ENCODE measurements at regions not wholly inside any gene's neighbourhood (a gene's known extent, or its start where the extent isn't known, plus 50 kb on each side); places are given as distances from the start of the nearest gene placed in this dataset.

- no peak overlapping the region for H3K27ac ChIP-seq (ENCODE audit: low read length)
- ATAC-seq (no peak), DNase-seq (no peak)
- H3K9me3 ChIP-seq (ENCODE audit: control insufficient read depth, insufficient read depth, low read length), result no peaks in the 10 kb centered on the region
- intact Hi-C loops (cut with micrococcal nuclease), result no loop called here
- no peaks in the 10 kb centered on the region for H3K4me1 ChIP-seq (ENCODE audit: control insufficient read depth, insufficient read depth, low read length)
- H3K4me3 ChIP-seq (ENCODE audit: low read length), result no peak overlapping the region
- no peak overlapping the region for H3K27ac Mint-ChIP-seq
- 80% methylated on average over 4 of the region's 4 CpGs for WGBS (ENCODE audit: insufficient coverage)
- no peaks in the 10 kb centered on the region for H3K27me3 Mint-ChIP-seq (ENCODE audit: low read depth in 2 of 2)
- H3K4me1 Mint-ChIP-seq, result no peaks in the 10 kb centered on the region
- peaks cover 5% of the 10 kb centered on the region for H3K36me3 Mint-ChIP-seq
- H3K27me3 ChIP-seq (ENCODE audit: control insufficient read depth, insufficient read depth, low read length), result no peaks in the 10 kb centered on the region
- TF ChIP-seq, protein P1, sequence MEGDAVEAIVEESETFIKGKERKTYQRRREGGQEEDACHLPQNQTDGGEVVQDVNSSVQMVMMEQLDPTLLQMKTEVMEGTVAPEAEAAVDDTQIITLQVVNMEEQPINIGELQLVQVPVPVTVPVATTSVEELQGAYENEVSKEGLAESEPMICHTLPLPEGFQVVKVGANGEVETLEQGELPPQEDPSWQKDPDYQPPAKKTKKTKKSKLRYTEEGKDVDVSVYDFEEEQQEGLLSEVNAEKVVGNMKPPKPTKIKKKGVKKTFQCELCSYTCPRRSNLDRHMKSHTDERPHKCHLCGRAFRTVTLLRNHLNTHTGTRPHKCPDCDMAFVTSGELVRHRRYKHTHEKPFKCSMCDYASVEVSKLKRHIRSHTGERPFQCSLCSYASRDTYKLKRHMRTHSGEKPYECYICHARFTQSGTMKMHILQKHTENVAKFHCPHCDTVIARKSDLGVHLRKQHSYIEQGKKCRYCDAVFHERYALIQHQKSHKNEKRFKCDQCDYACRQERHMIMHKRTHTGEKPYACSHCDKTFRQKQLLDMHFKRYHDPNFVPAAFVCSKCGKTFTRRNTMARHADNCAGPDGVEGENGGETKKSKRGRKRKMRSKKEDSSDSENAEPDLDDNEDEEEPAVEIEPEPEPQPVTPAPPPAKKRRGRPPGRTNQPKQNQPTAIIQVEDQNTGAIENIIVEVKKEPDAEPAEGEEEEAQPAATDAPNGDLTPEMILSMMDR (IDR thresholded peaks at IDR 0.05), result no peak
- H3K4me3 Mint-ChIP-seq, result no peak overlapping the region
- H3K36me3 ChIP-seq (ENCODE audit: control insufficient read depth, insufficient read depth, low read length), result no peaks in the 10 kb centered on the region
- H3K9me3 Mint-ChIP-seq, result peaks cover 12 to 17% of the 10 kb centered on the region in 2 donors
Observed at GRCh38 chr3:95197661-95198060, 1134.8 kb downstream of the NSUN3 start.

DNA sequence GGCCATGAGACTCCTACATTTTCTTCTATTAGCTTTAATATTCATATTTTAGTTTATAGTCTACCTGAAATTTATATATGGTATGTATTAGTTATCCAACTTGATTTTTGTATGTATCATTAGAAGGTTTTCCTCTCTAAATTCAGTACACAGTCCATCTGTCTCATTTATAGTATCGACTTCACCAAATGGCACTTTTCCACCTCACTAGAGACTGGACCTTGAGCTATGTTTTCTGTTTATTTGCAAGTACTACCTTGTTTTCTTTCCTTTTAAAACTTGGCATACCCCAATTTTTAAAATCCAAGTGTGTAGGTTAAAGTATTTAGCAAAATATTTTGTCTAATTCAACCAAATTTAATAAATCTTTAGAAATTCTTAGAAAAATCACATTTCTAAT is 1137.5 kb downstream of the NSUN3 start:
- H3K4me3 ChIP-seq (ENCODE audit: low read length), result no peak overlapping the region
- no peak overlapping the region for H3K27ac ChIP-seq (ENCODE audit: low read length)
- intact Hi-C loops (cut with micrococcal nuclease), result no loop called here
- TF ChIP-seq, protein P1 (IDR thresholded peaks at IDR 0.05), result no peak
- no peaks in the 10 kb centered on the region for H3K27me3 ChIP-seq (ENCODE audit: control insufficient read depth, insufficient read depth, low read length)
- peaks cover 16% of the 10 kb centered on the region for H3K9me3 ChIP-seq (ENCODE audit: control insufficient read depth, insufficient read depth, low read length)
- H3K36me3 Mint-ChIP-seq, result peaks cover 19% of the 10 kb centered on the region
- no peaks in the 10 kb centered on the region for H3K4me1 ChIP-seq (ENCODE audit: control insufficient read depth, insufficient read depth, low read length)
- no peaks in the 10 kb centered on the region for H3K27me3 Mint-ChIP-seq (ENCODE audit: low read depth in 2 of 2)
- DNase-seq (no peak), ATAC-seq (no peak)
- H3K36me3 ChIP-seq (ENCODE audit: control insufficient read depth, insufficient read depth, low read length), result no peaks in the 10 kb centered on the region
- H3K4me3 Mint-ChIP-seq, result no peak overlapping the region
- H3K27ac Mint-ChIP-seq, result no peak overlapping the region
- no peaks in the 10 kb centered on the region for H3K4me1 Mint-ChIP-seq
- peaks cover 17 to 33% of the 10 kb centered on the region in 2 donors for H3K9me3 Mint-ChIP-seq
- WGBS (ENCODE audit: insufficient coverage), result 100% methylated on average over 1 of the region's 1 CpG

DNA sequence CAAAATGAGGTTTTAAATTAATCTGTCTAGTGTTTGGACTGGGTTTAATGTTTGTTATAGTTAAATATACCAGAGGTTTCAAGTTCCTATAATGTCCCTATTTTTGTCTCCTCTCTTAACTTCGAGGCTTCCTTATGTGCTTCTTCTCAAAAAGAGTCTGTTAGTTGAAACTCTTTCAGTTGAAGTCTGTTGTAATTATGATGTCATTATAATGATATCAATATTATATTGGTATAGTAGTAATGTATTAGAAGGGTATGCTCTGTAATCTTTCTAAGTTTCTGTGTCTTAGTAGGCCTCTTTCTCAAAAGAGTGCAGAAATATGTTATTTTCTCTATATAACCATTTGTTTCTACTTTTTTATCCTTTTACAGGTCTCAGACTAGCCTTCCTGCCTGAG is 1148.0 kb downstream of the NSUN3 start:
- Histone ChIP-seq H3K27ac (ENCODE audit: low read length) (no peak overlapping the region), H3K4me1 (ENCODE audit: control insufficient read depth, insufficient read depth, low read length) (no peaks in the 10 kb centered on the region), H3K4me3 (ENCODE audit: low read length) (no peak overlapping the region), H3K27me3 (ENCODE audit: control insufficient read depth, insufficient read depth, low read length) (no peaks in the 10 kb centered on the region), H3K9me3 (ENCODE audit: control insufficient read depth, insufficient read depth, low read length) (peaks cover 5% of the 10 kb centered on the region), H3K36me3 (ENCODE audit: control insufficient read depth, insufficient read depth, low read length) (no peaks in the 10 kb centered on the region)
- H3K4me1 Mint-ChIP-seq, result no peaks in the 10 kb centered on the region
- H3K27me3 Mint-ChIP-seq (ENCODE audit: low read depth in 2 of 2), result no peaks in the 10 kb centered on the region
- H3K4me3 Mint-ChIP-seq, result no peak overlapping the region
- TF ChIP-seq, protein P1 (IDR thresholded peaks at IDR 0.05), result no peak
- H3K27ac Mint-ChIP-seq, result no peak overlapping the region
- ATAC-seq, result no peak
- DNase-seq, result no peak
- intact Hi-C loops (cut with micrococcal nuclease), result no loop called here
- H3K9me3 Mint-ChIP-seq, result peaks cover 10 to 13% of the 10 kb centered on the region in 2 donors
- WGBS (ENCODE audit: insufficient coverage), result no CpG with 5 or more reads among the region's 1 CpG
- H3K36me3 Mint-ChIP-seq, result peaks cover 6% of the 10 kb centered on the region

GRCh38 chr3:95212117-95212516 is 1149.3 kb downstream of the NSUN3 start:
- H3K4me3 Mint-ChIP-seq, result no peak overlapping the region
- no peaks in the 10 kb centered on the region for H3K4me1 Mint-ChIP-seq
- ATAC-seq, result no peak
- intact Hi-C loops (cut with micrococcal nuclease), result no loop called here
- Histone ChIP-seq H3K4me1 (ENCODE audit: control insufficient read depth, insufficient read depth, low read length) (no peaks in the 10 kb centered on the region), H3K27ac (ENCODE audit: low read length) (no peak overlapping the region), H3K27me3 (ENCODE audit: control insufficient read depth, insufficient read depth, low read length) (no peaks in the 10 kb centered on the region), H3K9me3 (ENCODE audit: control insufficient read depth, insufficient read depth, low read length) (peaks cover 5% of the 10 kb centered on the region), H3K36me3 (ENCODE audit: control insufficient read depth, insufficient read depth, low read length) (no peaks in the 10 kb centered on the region), H3K4me3 (ENCODE audit: low read length) (no peak overlapping the region)
- TF ChIP-seq, protein P1 (IDR thresholded peaks at IDR 0.05), result no peak
- H3K36me3 Mint-ChIP-seq, result peaks cover 6% of the 10 kb centered on the region
- peaks cover 9% of the 10 kb centered on the region in 2 donors for H3K9me3 Mint-ChIP-seq
- WGBS (ENCODE audit: insufficient coverage), result 79% methylated on average over 2 of the region's 2 CpGs
- H3K27ac Mint-ChIP-seq, result no peak overlapping the region
- DNase-seq, result no peak
- H3K27me3 Mint-ChIP-seq (ENCODE audit: low read depth in 2 of 2), result no peaks in the 10 kb centered on the region

Measured in natural killer cell (primary cell).